HepG2 (cell line): ENCODE measurements at regions not wholly inside any gene's neighbourhood (a gene's known extent, or its start where the extent isn't known, plus 50 kb on each side); places are given as distances from the start of the nearest gene placed in this dataset.

Source experiments
- ATAC-seq: fragments of 200-7000 bp; cut with Tn5 transposase; 3 replicates; pipeline ENCODE4 v1.9.1; 2020; ENCODE audit warnings: mild to moderate bottlenecking, moderate library complexity
- BruUV-seq: library from RNA; stranded (reverse); fragments of 400-500 nt; replicated peaks from 2 replicates; lab custom pipeline; 2021; lab: Mats Ljungman, UMichigan
- CTCF ChIA-PET: fragments of 300-600 bp; formaldehyde crosslinking; extraction: SDS; loops from one replicate; lab custom pipeline; 2021; ENCODE audit warnings: low total read pairs, inconsistent platforms, low intra/inter-chr PET ratio; lab: Yijun Ruan, JAX
- POLR2A ChIA-PET: fragments of 350-600 bp; sonication (Branson Sonifier 250); formaldehyde crosslinking; loops from one replicate; lab custom pipeline; 2020; ENCODE audit warnings: antibody characterized with exemption, inconsistent platforms; lab: Yijun Ruan, JAX
- DNase-seq: peaks from one replicate; pipeline ENCODE4 v3.0.0-alpha.2; 2015; ENCODE audit warnings: low spot score
- FAIRE-seq: peaks from 3 replicates; lab custom pipeline; 2011; peaks lifted over from hg19 to GRCh38; lab: Jason Lieb, UNC
- H2AFZ ChIP-seq: one replicate; pipeline ENCODE4 v1.6.1; 2011; ENCODE audit warnings: low read length, inconsistent platforms
- H3K27ac ChIP-seq: fragments of 300-600 bp; 3 replicates; pipeline ENCODE4 v1.8.0; 2011; ENCODE audit warnings: mixed run types, mild to moderate bottlenecking, mixed read lengths, low read length, inconsistent platforms; ENCODE audit not compliant: insufficient read depth; ENCODE audit errors: extremely low read length
- H3K27me3 ChIP-seq, 2 experiments: fragments of 200-600 bp in 1 of 2; 2 replicates in 1 of 2; 3 replicates in 1 of 2; pipeline versions ENCODE4 v1.6.0 to v1.8.0; 2011; ENCODE audit warnings: low read length in 2 of 2, mild to moderate bottlenecking in 2 of 2, moderate library complexity in 2 of 2, inconsistent platforms in 1 of 2; ENCODE audit not compliant: insufficient read depth in 2 of 2, control insufficient read depth in 1 of 2
- H3K36me3 ChIP-seq, 2 experiments: fragments of 200-600 bp in 1 of 2; replicated peaks in 1 of 2; 2 replicates in 1 of 2; 3 replicates in 1 of 2; pipeline versions ENCODE4 v1.5.1 to v1.8.0; 2011; ENCODE audit warnings: low read length in 2 of 2, inconsistent platforms in 1 of 2; ENCODE audit not compliant: insufficient read depth in 2 of 2, control insufficient read depth in 1 of 2
- H3K4me1 ChIP-seq: 2 replicates; pipeline ENCODE4 v1.5.1; 2012; ENCODE audit warnings: low read length, inconsistent platforms; ENCODE audit not compliant: insufficient read depth
- H3K4me2 ChIP-seq: 2 replicates; pipeline ENCODE4 v1.6.0; 2011; ENCODE audit warnings: low read depth, low read length, inconsistent platforms
- H3K4me3 ChIP-seq, 3 experiments: fragments of 200-600 bp in 1 of 3; sonication (generic), shearing (Covaris generic) in 1 of 3; replicated peaks in 1 of 3; 2 replicates each; pipeline ENCODE4 v1.5.1; 2011 to 2016; ENCODE audit warnings: low read length in 3 of 3, inconsistent platforms in 2 of 3, low read depth in 2 of 3, mild to moderate bottlenecking in 2 of 3, control low read depth in 1 of 3, mixed read lengths in 1 of 3; ENCODE audit not compliant: insufficient read depth in 1 of 3
- H3K79me2 ChIP-seq: one replicate; pipeline ENCODE4 v1.6.1; 2011; ENCODE audit warnings: low read length, inconsistent platforms; ENCODE audit not compliant: insufficient read depth
- H3K9ac ChIP-seq: 2 replicates; pipeline ENCODE4 v1.6.0; 2011; ENCODE audit warnings: mild to moderate bottlenecking, low read depth, low read length, inconsistent platforms; ENCODE audit not compliant: insufficient read depth
- H3K9me3 ChIP-seq: 2 replicates; pipeline ENCODE4 v1.5.1; 2012; ENCODE audit warnings: mild to moderate bottlenecking, low read length
- H4K20me1 ChIP-seq: 2 replicates; pipeline ENCODE4 v1.6.0; 2011; ENCODE audit warnings: inconsistent platforms, mild to moderate bottlenecking, low read length, moderate library complexity; ENCODE audit not compliant: insufficient read depth
- EHMT2 ChIP-seq: fragments of 200-600 bp; sonication (generic); IDR thresholded peaks from 2 replicates; pipeline ENCODE4 v1.7.0; 2017; ENCODE audit warnings: antibody characterized with exemption, low read depth, low read length, borderline replicate concordance
- JARID2 ChIP-seq: sonication (generic); formaldehyde crosslinking; IDR thresholded peaks from 2 replicates; pipeline ENCODE4 v1.8.1; 2023; ENCODE audit warnings: missing genetic modification reagents, inconsistent platforms; ENCODE audit not compliant: insufficient replicate concordance
- KLF12 ChIP-seq: sonication (generic); formaldehyde crosslinking; IDR thresholded peaks from 2 replicates; pipeline ENCODE4 v1.4.0; 2020; ENCODE audit warnings: missing genetic modification reagents, borderline replicate concordance
- LCORL ChIP-seq, 2 experiments: fragments of 450-650 bp in 1 of 2; sonication (generic) in 1 of 2; formaldehyde crosslinking in 1 of 2; IDR thresholded peaks; 2 replicates each; pipeline versions ENCODE4 v1.5.0 to v1.6.1; 2017 to 2020; ENCODE audit warnings: antibody characterized with exemption in 1 of 2, missing genetic modification reagents in 1 of 2
- SAP130 ChIP-seq: IDR thresholded peaks from 2 replicates; pipeline ENCODE4 v1.6.1; 2016; ENCODE audit warnings: low read depth
- SOX5 ChIP-seq: IDR thresholded peaks from 2 replicates; pipeline ENCODE4 v1.6.1; 2016; ENCODE audit warnings: borderline replicate concordance
- SRY ChIP-seq: sonication (generic); formaldehyde crosslinking; IDR thresholded peaks from 2 replicates; pipeline ENCODE4 v1.8.0; 2022; ENCODE audit warnings: mild to moderate bottlenecking, missing genetic modification reagents
- TFDP1 ChIP-seq: IDR thresholded peaks from 2 replicates; pipeline ENCODE4 v1.6.1; 2016; ENCODE audit warnings: missing compliant biosample characterization, missing genetic modification reagents, borderline replicate concordance
- ZBTB34 ChIP-seq: sonication (generic); formaldehyde crosslinking; IDR thresholded peaks from 2 replicates; pipeline ENCODE4 v1.8.0; 2022; ENCODE audit warnings: mild to moderate bottlenecking, missing genetic modification reagents
- ZMYM3 ChIP-seq: sonication (generic); formaldehyde crosslinking; IDR thresholded peaks from 2 replicates; pipeline ENCODE4 v1.5.1; 2020; ENCODE audit warnings: mild to moderate bottlenecking, missing genetic modification reagents
- ZNF33A ChIP-seq: sonication (generic); formaldehyde crosslinking; IDR thresholded peaks from 2 replicates; pipeline ENCODE4 v1.5.1; 2020; ENCODE audit warnings: missing genetic modification reagents, mild to moderate bottlenecking, moderate library complexity, borderline replicate concordance
- ZNF33B ChIP-seq: sonication (generic); formaldehyde crosslinking; IDR thresholded peaks from 2 replicates; pipeline ENCODE4 v1.5.1; 2020; ENCODE audit warnings: mild to moderate bottlenecking, missing genetic modification reagents
- ZNF513 ChIP-seq: sonication (generic); formaldehyde crosslinking; conservative IDR thresholded peaks from 2 replicates; pipeline ENCODE4 v1.5.0; 2020; ENCODE audit warnings: missing genetic modification reagents
- ZNF572 ChIP-seq: sonication (generic); formaldehyde crosslinking; IDR thresholded peaks from 2 replicates; pipeline ENCODE4 v1.5.1; 2020; ENCODE audit warnings: mild to moderate bottlenecking, missing genetic modification reagents
- WGBS: methylation state at CpG from one replicate; pipeline ENCODE4 v1.1.6; 2017; ENCODE audit warnings: low lambda C conversion rate; 5-methylcytosine and 5-hydroxymethylcytosine counted together
- in situ Hi-C: cut with HindIII; loops from 2 replicates; pipeline ENCODE4 v1.10.0; 2017; ENCODE audit warnings: low pct_unique_long_range_greater_than_20kb; ENCODE audit not compliant: extremely low pct_ligation_motif_present
- intact Hi-C: fragments of 100-400 bp; cut with micrococcal nuclease; formaldehyde crosslinking; loops from one replicate; pipeline ENCODE4 v1.10.0; 2022; ENCODE audit not compliant: unreplicated experiment

GRCh38 chrX:69076088-69076487 lies 89.2 kb downstream of the PJA1 start:
- no TSS peak for BruUV-seq
- DNase-seq (no peak), FAIRE-seq (no peak), ATAC-seq (no peak)
- H3K9me3 ChIP-seq = no peaks in the 10 kb centered on the region
- no peaks in the 10 kb centered on the region for H3K36me3 ChIP-seq
- no peaks in the 10 kb centered on the region for H4K20me1 ChIP-seq
- intact Hi-C loops (no loop called here), in situ Hi-C loops (no loop called here)
- CTCF ChIA-PET = no interaction called here
- no peak overlapping the region for H3K4me2 ChIP-seq
- TF ChIP-seq LCORL (IDR thresholded peaks at IDR 0.05) = no peak
- no peak for TF ChIP-seq LCORL (CRISPR knock-in tag; IDR thresholded peaks at IDR 0.05)
- no peak for TF ChIP-seq ZNF572 (CRISPR knock-in tag)
- no peak for TF ChIP-seq ZMYM3 (CRISPR knock-in tag)
- TF ChIP-seq JARID2 (CRISPR knock-in tag) = no peak
- no peak for TF ChIP-seq ZBTB34 (CRISPR knock-in tag)
- no peak for TF ChIP-seq SRY (CRISPR knock-in tag)
- TF ChIP-seq SAP130 (CRISPR knock-in tag) = no peak
- no peak for TF ChIP-seq ZNF33B (CRISPR knock-in tag)
- no peak for TF ChIP-seq ZNF513 (CRISPR knock-in tag)
- TF ChIP-seq SOX5 (CRISPR knock-in tag) = no peak
- TF ChIP-seq ZNF33A (CRISPR knock-in tag) = no peak
- TF ChIP-seq KLF12 (CRISPR knock-in tag) = no peak
- TF ChIP-seq TFDP1 (CRISPR knock-in tag) = no peak
- TF ChIP-seq EHMT2 = no peak
- POLR2A ChIA-PET = no interaction called here
- no peak overlapping the region for H3K4me3 ChIP-seq
- H3K9ac ChIP-seq = no peak overlapping the region
- H2AFZ ChIP-seq = no peak overlapping the region
- H3K79me2 ChIP-seq = no peaks in the 10 kb centered on the region
- no peaks in the 10 kb centered on the region for H3K4me1 ChIP-seq
- 0% methylated on average over 1 of the region's 2 CpGs for WGBS
- H3K27me3 ChIP-seq = no peaks in the 10 kb centered on the region
- H3K27ac ChIP-seq = no peak overlapping the region
